Activated CD4-positive, alpha-beta T cell treated with anti-CD3 and anti-CD28 coated beads, Interleukin-2, Interleukin-6, amounts not matched to agents 100 ng/mL and 50 ng/mL, durations not matched to agents 16 hours and 8 hours (primary cell): ENCODE measurements at regions not wholly inside any gene's neighbourhood (a gene's known extent, or its start where the extent isn't known, plus 50 kb on each side); places are given as distances from the start of the nearest gene placed in this dataset.

Experiments used
- DNase-seq: peaks from one replicate; pipeline ENCODE4 v3.0.0-alpha.2; 2020

DNA sequence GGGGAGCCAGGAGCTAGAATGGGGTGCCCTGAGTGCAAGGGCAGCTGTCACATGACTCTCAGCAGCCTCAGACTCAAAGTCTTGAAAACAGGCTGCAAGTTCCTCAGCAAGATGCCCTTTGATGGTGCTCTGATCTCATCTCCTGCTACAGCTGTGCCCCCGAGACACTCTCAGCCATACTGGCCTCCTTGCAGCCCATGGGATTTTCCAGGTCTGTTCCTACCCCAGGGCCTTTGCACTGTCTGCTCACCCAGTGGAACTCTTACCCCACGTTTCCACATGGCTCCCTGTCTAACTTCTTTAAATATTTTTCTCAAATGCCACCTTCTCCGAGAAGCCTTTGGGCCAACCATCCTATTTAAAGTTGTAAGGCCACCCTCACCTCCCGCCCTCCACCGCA lies 146.9 kb downstream of the C16orf95 start:
- no peak for DNase-seq

DNA sequence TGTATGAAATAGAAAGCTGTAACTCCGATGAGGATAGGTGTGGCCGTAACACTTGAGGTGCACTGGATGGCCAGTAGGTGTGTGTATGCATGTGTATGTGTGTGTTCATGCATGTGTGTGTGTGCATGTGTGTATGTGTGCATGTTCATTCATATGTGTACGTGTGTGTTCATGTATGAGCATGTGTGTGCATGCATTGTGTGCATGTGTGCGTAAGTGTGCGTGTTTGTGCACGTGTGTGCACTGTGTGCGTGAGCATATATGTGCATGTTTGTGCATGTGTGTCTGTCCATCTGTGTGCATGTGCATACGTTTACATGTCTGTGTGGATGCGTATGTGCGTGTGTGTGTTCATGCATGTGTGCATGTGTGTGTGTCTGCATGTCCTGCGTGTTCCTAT lies 145.5 kb downstream of the C16orf95 start:
- no peak for DNase-seq

DNA sequence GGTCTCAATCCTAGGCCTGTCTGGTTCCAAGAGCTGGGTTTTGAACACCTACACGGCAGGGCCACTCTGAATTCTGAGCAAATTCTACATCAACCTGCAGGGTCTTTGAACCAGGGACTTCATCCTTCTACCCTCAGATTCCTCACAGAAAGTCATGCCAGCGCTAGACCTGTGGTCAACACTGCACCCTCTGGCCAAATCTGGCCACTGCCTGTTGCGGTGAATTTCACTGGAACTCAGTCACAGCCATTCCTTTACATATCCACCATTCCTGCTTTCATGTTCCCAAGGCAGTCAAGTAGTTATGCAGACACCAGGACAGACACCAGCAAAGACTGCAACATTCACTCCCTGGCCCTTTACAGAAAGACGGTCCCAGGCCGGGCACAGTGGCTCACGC lies 144.6 kb downstream of the C16orf95 start:
- no peak for DNase-seq

DNA sequence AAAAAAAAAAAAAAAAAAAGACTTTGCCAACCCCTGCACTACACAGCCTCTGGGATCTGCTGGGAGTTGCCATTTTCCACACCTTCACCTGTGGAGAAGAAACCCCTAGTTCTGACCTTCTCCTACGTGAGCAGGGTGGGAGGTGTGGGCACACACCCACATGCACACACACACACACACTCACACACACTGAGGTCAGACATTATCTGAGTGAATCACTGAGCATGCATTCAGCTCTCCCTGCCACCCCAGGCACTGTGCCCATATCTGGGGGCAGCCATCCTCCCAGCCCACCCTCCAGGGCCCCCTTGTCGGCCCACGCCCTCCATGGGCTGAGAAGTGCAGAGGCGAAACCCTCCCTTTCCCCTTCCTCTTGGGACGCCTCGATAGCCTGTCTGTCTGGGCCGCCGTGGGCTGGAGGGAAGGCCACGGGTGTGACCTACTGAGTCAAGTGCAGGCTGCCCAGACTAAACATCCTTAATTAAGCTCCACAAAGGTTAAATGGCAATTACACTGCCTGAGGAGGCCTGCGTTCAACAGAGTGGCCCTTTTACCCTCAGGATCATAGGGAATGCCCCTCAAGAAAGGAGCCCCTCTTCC lies 143.8 kb downstream of the C16orf95 start:
- DNase-seq: no peak

DNA sequence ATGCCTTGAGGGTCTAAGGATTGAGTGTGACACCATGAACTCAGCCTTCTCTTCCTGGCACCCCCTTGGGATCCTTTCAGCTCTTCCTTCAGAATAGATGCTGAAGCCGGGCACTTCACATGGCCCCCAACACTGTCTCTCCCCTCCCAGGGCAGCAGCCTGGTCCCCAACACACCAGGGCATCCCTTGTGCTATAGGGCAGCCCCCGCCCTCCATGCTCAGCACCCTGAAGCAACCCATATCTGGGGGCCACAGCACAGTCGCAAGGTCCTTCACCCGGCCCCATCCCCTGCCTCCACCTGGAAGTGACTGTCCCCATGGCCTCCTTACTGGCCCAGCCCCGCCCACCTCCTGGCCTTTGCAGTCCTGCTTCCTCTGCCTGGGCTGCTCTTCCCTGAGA lies 143.1 kb downstream of the C16orf95 start:
- DNase-seq: no peak

DNA sequence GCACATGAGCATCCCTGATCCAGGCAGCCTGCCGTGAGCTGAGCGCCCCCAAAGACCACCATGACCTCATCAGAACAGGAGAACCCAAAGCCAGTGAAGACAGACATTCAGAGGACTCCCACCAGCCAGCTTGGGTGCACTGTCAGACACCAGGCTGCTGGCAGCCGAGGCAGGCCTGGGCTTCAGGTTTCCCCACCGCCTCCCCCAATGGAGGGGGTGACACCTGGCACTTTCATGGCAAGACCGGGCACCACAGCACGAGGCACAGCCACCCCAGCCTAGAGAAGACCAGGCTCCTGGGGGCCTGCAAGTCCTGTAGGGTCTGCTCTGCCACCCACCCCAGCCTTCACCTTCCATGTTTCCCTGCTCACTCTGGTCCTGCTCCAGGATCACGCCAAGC lies 140.5 kb downstream of the C16orf95 start:
- DNase-seq: no peak

DNA sequence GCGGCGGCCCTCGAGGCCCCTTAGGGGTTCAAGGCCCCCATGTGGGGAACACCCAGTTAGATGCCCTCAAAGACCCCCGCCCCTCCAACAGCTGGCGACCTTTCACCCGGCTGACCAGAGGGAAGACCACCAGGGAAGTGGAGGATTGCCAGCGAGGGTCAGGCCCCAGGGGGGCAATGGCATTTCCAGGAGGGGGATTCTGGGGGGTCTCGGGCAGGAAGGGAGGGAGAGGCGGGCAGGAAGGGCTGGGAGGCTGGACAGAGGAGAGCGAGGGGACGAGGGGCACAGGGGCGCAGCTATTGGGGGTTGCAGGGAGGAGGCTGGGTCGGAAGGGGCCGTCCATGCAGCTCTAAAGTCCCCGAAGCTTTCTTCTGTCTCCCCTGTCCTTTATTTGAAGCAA lies 139.5 kb downstream of the C16orf95 start:
- DNase-seq: no peak

DNA sequence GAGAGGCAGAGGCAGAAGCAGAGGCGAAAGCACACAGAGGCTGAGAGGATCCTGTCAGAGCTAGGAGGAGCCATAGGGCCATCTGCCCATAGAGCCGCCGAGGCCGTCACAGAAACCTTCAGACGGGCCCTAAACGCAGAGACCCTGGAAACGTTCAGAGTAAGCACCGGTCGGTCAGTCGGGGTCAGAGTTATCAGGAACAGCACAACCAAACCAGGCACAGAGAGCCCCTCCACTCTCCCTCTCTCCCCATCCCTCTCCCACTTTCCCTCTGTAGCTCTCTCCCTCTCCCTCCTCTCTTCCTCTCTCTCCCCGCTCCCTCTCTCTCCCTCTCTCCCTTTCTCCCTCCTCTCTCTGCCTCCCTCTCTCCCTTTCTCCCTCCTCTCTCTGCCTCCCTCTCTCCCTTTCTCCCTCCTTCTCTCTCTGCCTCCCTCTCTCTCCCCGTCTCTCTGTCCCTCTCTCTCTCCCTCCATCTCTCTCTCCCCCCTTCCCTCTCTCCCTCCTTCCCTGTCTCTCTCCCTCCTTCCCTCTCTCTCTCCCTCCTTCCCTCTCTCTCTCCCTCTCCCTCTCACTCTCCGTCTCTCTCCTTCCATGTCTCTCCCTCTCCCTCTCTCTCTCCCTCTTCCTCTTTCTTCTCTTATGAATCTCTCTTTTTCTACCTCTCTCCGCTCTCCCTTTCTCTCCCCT lies 138.9 kb downstream of the C16orf95 start:
- DNase-seq: no peak

DNA sequence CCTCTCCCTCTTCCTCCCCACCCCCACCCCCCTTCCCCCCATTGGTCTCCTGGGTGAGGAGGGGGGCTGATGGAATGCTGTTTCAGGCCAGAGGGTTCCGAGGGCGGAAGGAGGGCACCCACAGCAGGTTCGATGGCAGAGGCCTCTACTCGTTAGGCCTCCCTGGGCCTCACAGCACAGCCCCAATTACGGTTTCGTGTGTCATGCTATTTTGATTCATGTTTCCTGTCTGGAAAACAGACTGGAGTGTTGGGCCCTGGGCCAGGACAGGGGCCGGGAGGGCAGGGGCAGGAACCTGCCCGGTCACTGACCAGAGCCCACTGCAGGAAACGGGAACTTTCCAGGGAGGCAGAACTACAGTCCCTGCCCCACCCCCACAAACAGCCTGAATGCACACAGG lies 138.2 kb downstream of the C16orf95 start:
- no peak for DNase-seq

DNA sequence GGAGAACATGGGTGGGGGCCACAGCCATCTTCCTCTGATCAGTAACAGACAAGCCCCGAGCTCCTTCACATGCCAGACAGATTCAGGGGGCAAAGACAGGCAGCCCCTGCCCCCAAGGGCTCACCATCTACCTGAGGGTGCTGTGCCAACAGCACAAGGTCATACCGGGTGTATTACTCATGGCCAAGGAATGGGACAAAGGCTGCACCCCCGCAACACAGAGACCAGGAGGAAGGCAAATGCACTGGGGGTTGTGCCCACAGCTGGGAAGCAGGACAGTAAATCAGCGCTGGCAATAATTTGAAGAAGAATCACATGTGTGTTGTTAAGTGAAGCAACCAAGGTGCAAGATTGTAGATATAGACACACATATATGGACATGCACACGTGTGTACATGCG lies 137.1 kb downstream of the C16orf95 start:
- no peak for DNase-seq

DNA sequence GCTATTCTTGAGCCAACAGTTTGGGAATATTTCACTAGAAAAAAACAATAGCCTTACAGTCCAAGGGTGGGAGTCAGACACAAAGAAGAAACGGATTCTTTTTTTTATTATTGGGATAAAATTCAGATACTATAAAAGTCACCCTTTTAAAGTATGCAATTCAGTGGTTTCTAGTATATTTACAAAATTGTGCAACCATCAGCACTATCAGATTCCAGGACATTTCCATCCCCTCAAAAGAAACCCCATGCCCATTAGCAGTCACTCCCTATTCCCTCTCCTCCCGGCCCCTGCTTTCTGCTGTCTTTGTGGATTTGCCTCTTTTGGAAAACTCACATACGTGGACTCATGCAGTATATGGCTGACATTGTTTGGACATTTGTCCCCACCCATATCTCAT lies 134.4 kb downstream of the C16orf95 start:
- DNase-seq: no peak

DNA sequence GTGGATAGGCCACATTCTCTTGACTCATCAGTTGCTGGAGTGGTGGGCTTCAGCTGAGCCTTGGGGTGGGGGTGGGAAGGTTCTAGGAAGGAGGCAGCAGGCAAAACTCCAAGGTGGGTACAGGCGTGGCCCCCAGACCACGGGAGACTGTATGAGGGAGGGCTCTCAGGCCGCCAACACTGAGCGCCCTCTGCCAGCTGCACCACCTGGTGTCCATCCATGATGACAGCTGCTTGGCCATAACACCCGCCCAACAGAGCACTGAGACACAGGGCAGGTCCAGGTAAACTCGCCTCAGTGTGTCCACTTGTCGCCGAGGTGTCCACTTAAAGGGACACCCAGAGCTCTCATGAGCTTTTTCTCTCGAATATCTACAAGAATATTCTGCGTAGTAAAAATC lies 133.5 kb downstream of the C16orf95 start:
- DNase-seq: no peak

DNA sequence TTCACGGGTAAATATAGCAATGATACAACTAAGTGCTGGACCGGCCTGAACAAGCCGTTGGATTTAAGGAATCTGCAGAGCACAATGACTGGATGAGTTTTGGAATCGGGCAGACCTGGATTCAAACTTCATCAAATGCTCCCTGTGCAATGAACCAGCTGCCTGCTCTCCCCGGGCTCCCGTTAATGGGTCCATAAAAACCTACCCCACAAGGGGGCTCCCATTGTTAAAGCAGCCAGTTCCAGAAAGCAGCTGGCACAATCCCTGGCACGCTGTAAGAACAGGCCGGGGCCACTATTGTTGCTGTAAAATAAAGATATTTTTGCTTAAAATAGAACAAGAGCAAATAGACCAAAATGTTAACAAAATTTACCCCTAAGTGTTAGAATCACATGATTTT lies 131.9 kb downstream of the C16orf95 start:
- DNase-seq: no peak

DNA sequence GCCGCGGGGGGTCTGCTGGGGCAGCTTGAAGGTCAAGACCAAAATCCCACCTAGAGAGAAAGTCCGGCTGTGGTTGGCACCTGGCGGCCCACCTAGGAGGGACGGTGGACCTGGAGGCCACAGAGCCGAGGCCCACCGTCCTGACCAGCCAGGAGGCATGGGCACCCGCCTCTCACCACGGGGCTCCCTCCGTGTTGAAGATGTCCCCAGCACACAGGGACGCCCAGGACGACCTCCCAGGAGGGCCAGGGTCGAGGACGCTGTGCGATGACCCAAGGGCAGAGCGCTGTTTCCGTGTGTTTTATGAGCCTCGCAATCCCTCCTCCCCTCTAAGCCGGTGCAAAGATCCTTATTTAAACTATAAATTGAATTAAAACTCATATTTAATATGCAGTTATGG lies 131.2 kb downstream of the C16orf95 start:
- no peak for DNase-seq

DNA sequence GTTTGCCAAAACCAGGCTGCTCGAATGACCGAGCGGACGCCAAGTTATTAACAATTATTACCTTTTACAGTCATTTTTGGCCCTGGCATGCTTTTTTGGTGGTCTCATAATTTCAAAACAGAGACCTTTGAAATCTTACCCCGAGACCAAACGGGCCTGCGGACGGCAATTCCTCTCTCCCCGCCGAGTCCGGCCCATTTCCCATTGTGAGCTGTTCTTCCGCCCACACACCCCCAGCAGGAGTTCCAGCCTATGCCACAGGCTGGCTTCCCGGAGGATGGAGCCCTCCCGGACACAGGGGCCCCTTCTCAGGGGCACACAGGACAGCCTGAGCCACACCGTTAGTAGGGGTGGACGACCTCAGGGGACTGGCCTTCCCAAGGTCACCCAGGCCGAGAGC lies 130.7 kb downstream of the C16orf95 start:
- DNase-seq: no peak

DNA sequence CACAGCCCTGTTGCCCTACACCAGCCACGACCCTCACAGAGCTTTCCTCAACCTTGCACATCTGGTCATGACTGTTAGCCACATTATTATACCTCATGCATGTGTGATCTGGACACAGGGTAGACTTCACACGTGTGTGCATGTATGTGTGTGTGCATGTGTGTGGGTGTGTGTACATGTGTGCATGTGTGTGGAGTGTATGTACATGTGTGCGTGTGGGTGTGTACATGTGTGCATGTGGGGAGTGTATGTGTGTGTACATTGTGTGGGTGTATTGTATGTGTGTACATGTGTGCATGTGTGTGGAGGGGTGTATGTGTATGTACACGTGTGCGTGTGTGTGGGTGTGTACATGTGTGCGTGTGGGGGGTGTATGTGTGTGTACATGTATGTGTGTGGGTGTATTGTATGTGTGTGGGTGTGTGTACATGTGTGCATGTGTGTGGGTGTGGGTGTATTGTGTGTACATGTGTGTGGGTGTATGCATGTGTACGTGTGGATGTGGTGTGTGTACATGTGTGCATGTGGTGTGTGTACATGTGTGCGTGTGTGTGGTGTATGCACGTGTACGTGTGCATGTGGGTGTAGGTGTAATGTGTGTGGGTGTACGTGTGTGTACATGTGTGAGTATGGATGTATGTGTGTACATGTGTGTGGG lies 130.2 kb downstream of the C16orf95 start:
- DNase-seq: no peak

DNA sequence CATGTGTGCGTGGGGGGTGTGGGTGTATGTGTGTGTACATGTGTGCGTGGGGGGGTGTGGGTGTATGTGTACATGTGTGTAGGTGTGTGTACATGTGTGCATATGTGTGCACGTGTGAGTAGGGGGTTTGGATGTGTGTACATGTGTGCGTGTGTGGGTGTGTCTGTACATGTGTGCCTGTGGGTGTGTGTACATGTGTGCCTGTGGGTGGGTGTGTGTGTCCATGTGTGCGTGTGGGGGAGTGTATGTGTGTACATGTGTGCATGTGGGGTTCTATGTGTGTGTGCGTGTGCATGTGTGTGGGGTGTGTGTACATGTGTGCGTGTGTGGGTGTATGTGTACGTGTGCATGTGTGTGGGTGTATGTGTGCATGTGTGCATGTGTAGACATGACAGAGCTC lies 129.1 kb downstream of the C16orf95 start:
- DNase-seq: no peak

DNA sequence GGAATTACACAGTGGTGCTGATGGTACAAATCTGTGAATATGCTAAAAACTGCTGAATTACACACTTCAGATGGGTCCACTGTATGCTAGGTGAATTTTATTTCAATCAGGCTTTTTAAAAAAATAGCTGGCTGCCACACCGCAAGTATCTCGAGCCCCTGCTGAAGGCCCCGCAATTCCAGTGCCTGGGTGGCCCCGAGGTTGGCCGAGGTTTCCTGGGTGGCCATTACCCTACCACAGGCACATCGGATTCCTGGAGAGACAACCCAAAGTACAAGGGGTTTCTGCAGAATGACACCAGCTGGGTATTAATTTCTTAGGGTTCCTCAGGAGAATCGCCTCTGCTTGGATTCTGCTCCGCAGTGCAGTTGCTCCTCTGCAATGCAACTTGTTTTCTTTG lies 127.8 kb downstream of the C16orf95 start:
- DNase-seq: no peak

DNA sequence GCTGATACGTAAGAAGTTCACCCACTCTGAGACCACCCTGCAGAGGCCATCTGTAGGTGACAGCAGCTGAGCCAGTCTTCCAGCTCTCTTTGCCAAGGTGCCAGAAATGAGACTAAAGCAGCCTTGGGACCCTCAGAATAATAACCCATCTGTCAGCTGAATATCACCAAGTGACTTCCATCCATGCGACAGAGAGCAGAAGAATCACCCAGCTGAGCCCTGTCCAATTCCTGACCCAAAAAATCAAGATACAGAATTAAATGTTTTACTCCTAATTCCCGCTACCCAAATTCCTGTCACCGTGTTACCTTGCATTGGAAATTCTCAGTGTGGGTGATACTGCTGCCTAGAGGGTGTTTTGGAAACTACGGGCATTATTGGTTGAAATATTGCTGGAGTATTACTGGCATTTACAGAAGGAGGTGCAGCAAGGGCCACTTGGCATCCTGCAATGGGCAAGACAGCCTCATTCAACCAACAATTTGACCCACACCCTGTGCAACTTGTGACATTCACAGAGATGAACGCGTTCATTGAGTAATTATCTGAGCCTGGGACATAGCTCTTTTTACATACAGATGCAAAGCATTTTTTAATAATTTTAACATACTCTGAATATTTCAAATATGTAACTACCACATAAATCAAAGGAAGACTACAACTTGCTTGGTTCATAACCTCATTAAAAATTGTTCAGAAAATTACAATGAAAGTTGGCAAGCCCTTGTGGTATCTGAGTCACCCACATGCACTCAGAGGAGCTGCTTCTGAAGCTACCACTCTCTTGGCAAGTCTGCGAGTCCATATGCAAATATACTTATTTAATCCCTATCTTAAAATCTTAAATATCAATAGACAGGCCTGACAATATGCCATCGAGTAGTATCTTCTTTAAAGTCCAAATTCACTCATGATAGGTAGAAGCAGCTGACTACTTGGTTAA lies 126.6 kb downstream of the C16orf95 start:
- DNase-seq: no peak

DNA sequence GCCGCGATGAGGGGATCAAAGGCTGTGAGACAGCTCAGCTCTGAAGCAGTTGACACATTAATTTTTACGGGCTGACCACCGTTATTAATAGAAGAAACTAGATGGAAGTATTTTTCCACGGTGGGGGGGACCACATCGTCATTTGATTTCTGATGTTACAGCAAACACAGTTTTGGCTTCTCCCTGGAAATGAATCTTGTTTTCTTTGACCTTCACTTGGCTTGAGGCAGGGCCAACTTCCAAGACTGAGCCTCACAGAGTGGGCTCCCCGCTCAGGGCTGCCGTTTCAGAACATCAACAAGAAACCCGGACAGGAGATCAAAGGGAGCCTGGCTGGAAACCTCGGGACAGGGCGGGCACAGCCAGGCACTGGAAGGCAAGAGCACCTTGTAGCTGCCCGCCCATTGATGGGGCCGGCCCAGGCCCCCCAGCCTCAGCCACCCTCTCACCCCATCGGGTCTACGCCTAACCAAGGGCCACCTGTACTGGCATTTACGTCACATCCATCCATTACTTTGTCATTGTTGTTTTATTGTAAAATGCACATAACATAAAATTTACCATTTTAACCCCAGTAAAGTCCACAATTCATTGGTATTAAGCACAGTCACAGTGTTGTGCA lies 124.6 kb downstream of the C16orf95 start:
- no peak for DNase-seq

DNA sequence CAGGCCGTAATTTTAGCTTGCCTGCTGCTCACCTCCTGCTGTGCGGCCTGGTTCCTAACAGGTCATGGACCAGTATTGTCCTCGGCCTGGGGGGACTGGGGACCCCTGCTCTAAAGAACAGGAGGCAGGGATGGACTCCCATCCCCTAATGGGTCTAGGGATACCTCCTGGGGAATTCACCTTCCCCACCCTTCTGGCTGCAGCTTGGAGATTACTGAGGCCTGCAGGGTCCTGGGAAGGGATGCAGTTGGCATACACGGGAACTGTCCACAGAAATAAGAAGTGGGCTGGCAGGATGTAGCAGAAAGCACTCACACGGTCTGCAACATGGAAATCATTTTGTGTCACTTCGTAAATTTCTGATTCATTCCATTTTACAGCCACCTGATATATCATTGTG lies 123.0 kb downstream of the C16orf95 start:
- no peak for DNase-seq

DNA sequence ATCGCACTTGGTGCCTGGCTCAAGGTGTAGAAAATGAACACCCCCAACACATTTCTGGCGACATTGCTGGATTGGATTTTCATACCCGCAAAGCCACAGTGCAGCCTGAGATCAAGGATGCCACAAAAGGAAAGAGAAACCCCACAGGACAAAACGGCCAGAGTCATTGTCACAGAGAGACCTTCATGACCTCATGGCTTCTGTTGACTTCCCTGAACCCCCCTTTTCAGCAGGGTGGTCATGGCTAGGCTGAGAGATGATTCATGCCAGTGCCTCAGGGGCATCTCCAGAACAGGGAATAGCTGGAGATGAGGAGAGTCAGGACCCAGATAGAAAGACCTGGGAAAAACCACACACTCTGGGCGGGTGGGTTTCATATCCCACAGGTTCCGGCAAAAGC lies 122.0 kb downstream of the C16orf95 start:
- DNase-seq: no peak

DNA sequence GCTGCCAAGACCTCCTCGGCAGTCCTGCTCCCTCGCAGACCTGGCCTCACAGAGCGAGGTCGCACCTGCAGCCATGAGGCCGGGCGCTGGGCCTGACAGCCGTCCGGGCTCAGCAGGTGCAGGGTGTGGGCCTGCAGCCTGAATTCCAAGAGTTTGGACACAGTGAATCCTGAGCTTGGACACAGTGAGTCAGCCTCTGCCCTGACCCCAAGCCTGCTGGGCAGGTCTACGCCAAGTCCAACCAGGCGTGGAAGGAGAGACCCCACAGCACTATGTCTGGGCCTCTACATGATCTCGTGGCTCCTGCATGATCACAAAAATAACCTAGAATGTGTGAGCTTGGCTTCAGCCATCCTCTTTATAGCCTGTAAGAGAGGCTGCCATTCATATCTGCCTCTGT lies 121.0 kb downstream of the C16orf95 start:
- no peak for DNase-seq
